H1 (cell line): ENCODE measurements at regions not wholly inside any gene's neighbourhood (a gene's known extent, or its start where the extent isn't known, plus 50 kb on each side); places are given as distances from the start of the nearest gene placed in this dataset.

Source experiments
- CTCF ChIA-PET: fragments of 300-600 bp; sonication (Branson Sonifier 250); formaldehyde crosslinking; loops from one replicate; lab custom pipeline; 2021; ENCODE audit not compliant: partially characterized antibody; lab: Charles Lee
- POLR2A ChIA-PET: fragments of 300-600 bp; sonication (Branson Sonifier 250); formaldehyde crosslinking; loops from one replicate; lab custom pipeline; 2021; ENCODE audit warnings: inconsistent platforms; ENCODE audit not compliant: partially characterized antibody; lab: Charles Lee
- DNase-seq, 2 experiments: peaks; one replicate each; pipeline versions ENCODE4 v3.0.0 to v3.0.0-alpha.2; 2010 to 2022; ENCODE audit warnings: low spot score in 2 of 2, low read depth in 1 of 2, mixed read lengths in 1 of 2
- FAIRE-seq: peaks from 2 replicates; lab custom pipeline; 2011; peaks lifted over from hg19 to GRCh38; lab: Jason Lieb, UNC
- H2AFZ ChIP-seq: 2 replicates; pipeline ENCODE4 v1.8.1; 2012; ENCODE audit warnings: low read length, inconsistent platforms
- H2AK5ac ChIP-seq: 2 replicates; pipeline ENCODE4 v1.6.1; 2013; ENCODE audit warnings: low read depth, low read length
- H2BK120ac ChIP-seq: replicated peaks from 2 replicates; pipeline ENCODE3; 2013; ENCODE audit warnings: low read depth, low read length, inconsistent platforms
- H2BK12ac ChIP-seq: 2 replicates; pipeline ENCODE4 v1.6.1; 2013; ENCODE audit warnings: low read depth, low read length
- H2BK15ac ChIP-seq: 2 replicates; pipeline ENCODE4 v1.6.1; 2013; ENCODE audit warnings: low read length
- H2BK20ac ChIP-seq: 2 replicates; pipeline ENCODE4 v1.6.1; 2013; ENCODE audit warnings: low read length
- H2BK5ac ChIP-seq: 2 replicates; pipeline ENCODE4 v1.6.1; 2013; ENCODE audit warnings: low read depth, low read length
- H3K14ac ChIP-seq: 2 replicates; pipeline ENCODE4 v1.6.1; 2013; ENCODE audit warnings: inconsistent platforms; ENCODE audit not compliant: insufficient read length
- H3K18ac ChIP-seq: 2 replicates; pipeline ENCODE4 v1.6.1; 2013; ENCODE audit warnings: low read length; ENCODE audit errors: extremely low read depth
- H3K23ac ChIP-seq: 2 replicates; pipeline ENCODE4 v1.6.1; 2013; ENCODE audit warnings: inconsistent platforms; ENCODE audit not compliant: insufficient read length
- H3K23me2 ChIP-seq: 2 replicates; pipeline ENCODE4 v1.6.1; 2013; ENCODE audit warnings: low read depth, low read length
- H3K27ac ChIP-seq: 2 replicates; pipeline ENCODE4 v1.6.1; 2011; ENCODE audit warnings: low read depth, low read length, inconsistent platforms
- H3K27me3 ChIP-seq, 4 experiments: replicated peaks in 1 of 4; 1 replicate in 1 of 4; 2 replicates in 3 of 4; pipeline versions ENCODE4 v1.6.1 to v1.8.1; 2011 to 2013; ENCODE audit warnings: low read length in 3 of 4, mild to moderate bottlenecking in 3 of 4, inconsistent platforms in 2 of 4, mixed read lengths in 2 of 4, moderate library complexity in 1 of 4; ENCODE audit not compliant: control insufficient read depth in 3 of 4, insufficient read depth in 3 of 4; ENCODE audit errors: extremely low read depth in 1 of 4
- H3K36me3 ChIP-seq, 4 experiments: 2 replicates each; pipeline versions ENCODE4 v1.6.1 to v1.8.1; 2011 to 2013; ENCODE audit warnings: mild to moderate bottlenecking in 4 of 4, low read length in 3 of 4, moderate library complexity in 2 of 4, control low read depth in 1 of 4, inconsistent platforms in 1 of 4; ENCODE audit not compliant: insufficient read depth in 4 of 4, control insufficient read depth in 2 of 4
- H3K4ac ChIP-seq: replicated peaks from 2 replicates; pipeline ENCODE3; 2013; ENCODE audit warnings: low read length, low read depth, mixed read lengths, inconsistent platforms; ENCODE audit not compliant: insufficient read length
- H3K4me1 ChIP-seq, 4 experiments: replicated peaks in 1 of 4; 1 replicate in 1 of 4; 2 replicates in 3 of 4; pipeline versions ENCODE4 v1.6.1 to v1.8.1; 2011 to 2013; ENCODE audit warnings: low read length in 3 of 4, inconsistent platforms in 2 of 4, mixed read lengths in 1 of 4; ENCODE audit not compliant: insufficient read depth in 4 of 4, control insufficient read depth in 3 of 4
- H3K4me2 ChIP-seq, 2 experiments: 2 replicates each; pipeline versions ENCODE4 v1.6.1 to v1.8.1; 2011 to 2013; ENCODE audit warnings: low read depth in 2 of 2, low read length in 2 of 2, control low read depth in 1 of 2, inconsistent platforms in 1 of 2, mild to moderate bottlenecking in 1 of 2; ENCODE audit not compliant: insufficient read depth in 1 of 2
- H3K4me3 ChIP-seq, 4 experiments: fragments of 200-600, 300-600 bp in 1 of 4; sonication (generic), shearing (Covaris generic), sonication (Bioruptor Twin) in 1 of 4; 2 replicates each; pipeline versions ENCODE4 v1.5.1 to v1.8.1; 2011 to 2016; ENCODE audit warnings: low read length in 4 of 4, low read depth in 3 of 4, control low read depth in 2 of 4, inconsistent platforms in 2 of 4, mild to moderate bottlenecking in 2 of 4, mixed read lengths in 1 of 4, moderate library complexity in 1 of 4; ENCODE audit not compliant: insufficient read depth in 2 of 4; ENCODE audit errors: extremely low read depth in 1 of 4
- H3K56ac ChIP-seq: replicated peaks from 2 replicates; pipeline ENCODE3; 2013; ENCODE audit warnings: low read depth, mild to moderate bottlenecking, mixed read lengths, low read length, inconsistent platforms; ENCODE audit not compliant: insufficient read length
- H3K79me1 ChIP-seq: 2 replicates; pipeline ENCODE4 v1.6.1; 2013; ENCODE audit warnings: low read depth, low read length, control low read depth
- H3K79me2 ChIP-seq, 2 experiments: 2 replicates each; pipeline versions ENCODE4 v1.6.1 to v1.8.1; 2012 to 2013; ENCODE audit warnings: low read length in 2 of 2, mild to moderate bottlenecking in 2 of 2, inconsistent platforms in 1 of 2; ENCODE audit not compliant: insufficient read depth in 2 of 2, control insufficient read depth in 1 of 2
- H3K9ac ChIP-seq, 4 experiments: replicated peaks in 1 of 4; 1 replicate in 1 of 4; 2 replicates in 3 of 4; pipeline versions ENCODE4 v1.6.1 to v1.8.1; 2011 to 2013; ENCODE audit warnings: low read depth in 3 of 4, low read length in 3 of 4, control low read depth in 2 of 4, mild to moderate bottlenecking in 2 of 4, moderate library complexity in 2 of 4, inconsistent platforms in 1 of 4; ENCODE audit errors: extremely low read depth in 1 of 4
- H3K9me3 ChIP-seq, 2 experiments: 2 replicates each; pipeline versions ENCODE4 v1.6.1 to v1.8.1; 2012 to 2013; ENCODE audit warnings: mild to moderate bottlenecking in 2 of 2, moderate library complexity in 2 of 2, control low read depth in 1 of 2, inconsistent platforms in 1 of 2, low read depth in 1 of 2, low read length in 1 of 2, mixed read lengths in 1 of 2; ENCODE audit not compliant: insufficient read depth in 2 of 2
- H4K20me1 ChIP-seq, 2 experiments: replicated peaks in 1 of 2; 2 replicates each; pipeline versions ENCODE3 to v1.8.1; 2011 to 2013; ENCODE audit warnings: inconsistent platforms in 2 of 2, low read length in 2 of 2, mild to moderate bottlenecking in 1 of 2; ENCODE audit not compliant: insufficient read depth in 2 of 2, control insufficient read depth in 1 of 2
- H4K5ac ChIP-seq: 2 replicates; pipeline ENCODE4 v1.6.1; 2013; ENCODE audit warnings: low read length, low read depth, mixed read lengths, inconsistent platforms; ENCODE audit not compliant: insufficient read length
- H4K8ac ChIP-seq: 2 replicates; pipeline ENCODE4 v1.8.0; 2013; ENCODE audit warnings: mild to moderate bottlenecking, moderate library complexity, low read length, inconsistent platforms; ENCODE audit not compliant: insufficient read depth; ENCODE audit errors: extremely low read depth
- H4K91ac ChIP-seq: replicated peaks from 2 replicates; pipeline ENCODE3; 2013; ENCODE audit warnings: low read length, mixed read lengths, inconsistent platforms; ENCODE audit not compliant: insufficient read length
- CHD1 ChIP-seq: IDR thresholded peaks from 2 replicates; pipeline ENCODE4 v1.6.1; 2012; ENCODE audit warnings: low read depth, low read length, improper control_type of control experiment
- CTBP2 ChIP-seq: IDR thresholded peaks from 2 replicates; pipeline ENCODE4 v1.7.0; 2011; ENCODE audit warnings: borderline replicate concordance, mild to moderate bottlenecking, moderate library complexity, mixed read lengths, low read length; ENCODE audit not compliant: insufficient read depth, insufficient read length
- RAD21 ChIP-seq, 2 experiments: IDR thresholded peaks in 1 of 2; conservative IDR thresholded peaks in 1 of 2; 2 replicates each; pipeline ENCODE4 v1.6.1; 2011; ENCODE audit warnings: low read depth in 2 of 2, low read length in 2 of 2, improper control_type of control experiment in 1 of 2, inconsistent platforms in 1 of 2, mild to moderate bottlenecking in 1 of 2, moderate library complexity in 1 of 2
- TBP ChIP-seq: IDR thresholded peaks from 2 replicates; pipeline ENCODE4 v1.6.1; 2011; ENCODE audit warnings: low read depth, low read length, improper control_type of control experiment
- WGBS, 2 experiments: shearing (Covaris generic) in 1 of 2; methylation state at CpG; one replicate each; pipeline versions ENCODE4 v1.1.6 to v1.1.7; 2013 to 2015; ENCODE audit warnings: low lambda C conversion rate in 2 of 2, mixed read lengths in 2 of 2, inconsistent platforms in 1 of 2, low coverage in 1 of 2, missing lambda C conversion rate in 1 of 2; ENCODE audit not compliant: insufficient replicate concordance in 2 of 2, insufficient coverage in 1 of 2, insufficient read length in 1 of 2; ENCODE audit errors: extremely low coverage in 1 of 2, missing lambda C conversion rate in 1 of 2; 5-methylcytosine and 5-hydroxymethylcytosine counted together

DNA sequence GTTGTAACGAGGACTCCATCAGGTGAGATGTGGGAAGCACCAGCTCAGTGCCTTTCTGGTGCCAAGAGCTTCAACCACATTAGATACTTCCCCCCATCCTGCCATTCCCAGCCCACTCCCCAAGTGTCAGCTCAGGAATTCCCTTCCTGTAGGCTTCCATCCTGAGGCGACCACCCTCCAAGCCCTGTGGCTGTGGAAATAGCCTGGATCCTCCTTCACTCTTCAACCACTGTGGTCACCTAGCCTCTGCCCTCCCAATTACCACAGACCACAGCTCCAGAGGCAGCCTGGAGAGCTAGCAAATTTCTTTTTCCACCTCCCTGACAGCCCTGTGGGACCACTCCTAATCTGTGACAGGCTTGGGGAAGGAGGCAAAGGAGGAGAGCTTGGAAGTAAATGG is 219.8 kb upstream of the MAP3K1 start:
- POLR2A ChIA-PET = no interaction called here

More for the DNA sequence above, 219.8 kb upstream of the MAP3K1 start:
- no peaks in the 10 kb centered on the region for H3K9me3 ChIP-seq
- H3K18ac ChIP-seq = no peak overlapping the region
- no peak overlapping the region for H4K8ac ChIP-seq
- H2BK15ac ChIP-seq = no peak overlapping the region
- H2BK20ac ChIP-seq = no peak overlapping the region
- H2BK120ac ChIP-seq = no peak overlapping the region
- DNase-seq (no peak), FAIRE-seq (no peak)
- no peak overlapping the region for H3K56ac ChIP-seq
- H3K79me1 ChIP-seq = no peaks in the 10 kb centered on the region
- no peaks in the 10 kb centered on the region for H3K36me3 ChIP-seq
- no peak overlapping the region for H3K14ac ChIP-seq
- no peak overlapping the region for H3K4me2 ChIP-seq
- no peak overlapping the region for H2BK12ac ChIP-seq
- H4K91ac ChIP-seq = no peak overlapping the region
- H4K20me1 ChIP-seq = no peaks in the 10 kb centered on the region
- no peaks in the 10 kb centered on the region for H3K27me3 ChIP-seq
- H2BK5ac ChIP-seq = no peak overlapping the region
- no peaks in the 10 kb centered on the region for H3K23me2 ChIP-seq
- no peaks in the 10 kb centered on the region for H3K4me1 ChIP-seq
- WGBS, 2 experiments = 87% methylated on average over 2 of the region's 2 CpGs; no CpG with 5 or more reads in 1 of the 2 experiments
- no peaks in the 10 kb centered on the region for H3K79me2 ChIP-seq
- no peak overlapping the region for H3K9ac ChIP-seq
- H4K5ac ChIP-seq = no peak overlapping the region
- no peak overlapping the region for H2AK5ac ChIP-seq
- no peak overlapping the region for H3K27ac ChIP-seq
- H2AFZ ChIP-seq = no peak overlapping the region
- H3K23ac ChIP-seq = no peak overlapping the region
- CTCF ChIA-PET = interaction anchor here (1.8 kb wide), 1 partner anchor 10 kb away, joined by 7 read pairs; no protein-coding TSS in a partner anchor
- TF ChIP-seq TBP (no peak), CTBP2 (no peak), RAD21 (IDR thresholded peaks at IDR 0.05 in 1 of 2, conservative IDR thresholded peaks at IDR 0.05 in 1 of 2; ENCODE audit: low read depth in 2 of 2, low read length in 2 of 2) (no peak; a peak in 1 of 4 replicates), CHD1 (no peak)
- no peak overlapping the region for H3K4me3 ChIP-seq
- H3K4ac ChIP-seq = no peak overlapping the region
